ENCODE measurements at regions not wholly inside any gene's neighbourhood (a gene's known extent, or its start where the extent isn't known, plus 50 kb on each side); places are given as distances from the start of the nearest gene placed in this dataset.

- no peaks in the 10 kb centered on the region for H3K9me3 ChIP-seq (ENCODE audit: insufficient read depth, low read depth)
- no peak overlapping the region for H3K4me3 ChIP-seq
- H2AFZ ChIP-seq: no peak overlapping the region
- intact Hi-C loops (cut with micrococcal nuclease; ENCODE audit: unreplicated experiment): no loop called here
- H3F3A ChIP-seq (ENCODE audit: insufficient read depth, low read depth): 0 out of 2 replicates have a peak, but pooled peaks cover 3% of the 10 kb centered on the region
- TF ChIP-seq EZH2 (IDR thresholded peaks at IDR 0.05; ENCODE audit: low read depth): no peak
- TF ChIP-seq CTCF (conservative IDR thresholded peaks at IDR 0.05): no peak
- no TSS peak for BruUV-seq (replicated peaks)
- H3K36me3 ChIP-seq (ENCODE audit: low read depth): no peaks in the 10 kb centered on the region
- ChIA-PET POLR2A (ENCODE audit: unreplicated experiment) (no interaction called here), CTCF (no interaction called here)
- no peaks in the 10 kb centered on the region for H3K27me3 ChIP-seq (ENCODE audit: insufficient read depth, low read depth)
- H4K20me1 ChIP-seq (ENCODE audit: insufficient read depth): no peaks in the 10 kb centered on the region
- H3K27ac ChIP-seq: no peak overlapping the region
- H3K4me2 ChIP-seq: no peak overlapping the region
- no peaks in the 10 kb centered on the region for H3K9me2 ChIP-seq (ENCODE audit: insufficient read depth)
- no peaks in the 10 kb centered on the region; the same call in 1 of the 2 replicates for H3K4me1 ChIP-seq (replicated peaks; ENCODE audit: insufficient read depth)
- H3K79me2 ChIP-seq (ENCODE audit: low read depth): no peaks in the 10 kb centered on the region
- no peak for DNase-seq
These were observed 66.0 kb upstream of the IRF2 start for GRCh38 chr4:184540307-184540706.

GRCh38 chr4:184538023-184538599 is 63.8 kb upstream of the IRF2 start:
- BruUV-seq (replicated peaks): no TSS peak
- Histone ChIP-seq H3K36me3 (ENCODE audit: low read depth) (no peaks in the 10 kb centered on the region), H3K4me2 (peak overlapping the region; percentile 94), H3K9me2 (ENCODE audit: insufficient read depth) (no peaks in the 10 kb centered on the region), H3K27ac (peak overlapping the region; percentile 66), H3K27me3 (ENCODE audit: insufficient read depth, low read depth) (no peaks in the 10 kb centered on the region), H3K4me1 (replicated peaks; ENCODE audit: insufficient read depth) (no peaks in the 10 kb centered on the region; the same call in 1 of the 2 replicates), H3K79me2 (ENCODE audit: low read depth) (no peaks in the 10 kb centered on the region), H3F3A (ENCODE audit: insufficient read depth, low read depth) (0 out of 2 replicates have a peak, but pooled peaks cover 3% of the 10 kb centered on the region), H3K9me3 (ENCODE audit: insufficient read depth, low read depth) (no peaks in the 10 kb centered on the region), H3K4me3 (peak overlapping the region; percentile 67), H4K20me1 (ENCODE audit: insufficient read depth) (no peaks in the 10 kb centered on the region), H2AFZ (peak overlapping the region; percentile 97)
- DNase-seq: peak; percentile 65 to 71
- intact Hi-C loops (cut with micrococcal nuclease; ENCODE audit: unreplicated experiment): loop anchor here (1.0 to 5.0 kb wide), 6 partner anchors 111 to 697 kb away; partner anchors contain the start of genes CASP3 and PRIMPOL
- TF ChIP-seq EZH2 (IDR thresholded peaks at IDR 0.05; ENCODE audit: low read depth) (no peak), CTCF (conservative IDR thresholded peaks at IDR 0.05) (peak; percentile 67)
- ChIA-PET CTCF (interaction anchor here (1.0 to 1.5 kb wide), 3 partner anchors 250 to 274 kb away, joined by 3 to 6 read pairs (median 5); no protein-coding TSS in a partner anchor), POLR2A (ENCODE audit: unreplicated experiment) (interaction anchor here (0.6 to 0.8 kb wide), 3 partner anchors 64 to 1089 kb away, joined by 4 to 6 read pairs (median 5); partner anchors contain the start of gene IRF2)

- ChIA-PET CTCF (interaction anchor here (1.0 to 1.5 kb wide), 4 partner anchors 194 to 274 kb away, joined by 3 to 6 read pairs (median 4); no protein-coding TSS in a partner anchor), POLR2A (ENCODE audit: unreplicated experiment) (interaction anchor here (0.6 to 0.8 kb wide), 8 partner anchors 63 to 1088 kb away, joined by 3 to 6 read pairs (median 4); partner anchors contain the start of genes CASP3 and IRF2)
- no peaks in the 10 kb centered on the region; the same call in 1 of the 2 replicates for H3K4me1 ChIP-seq (replicated peaks; ENCODE audit: insufficient read depth)
- no peaks in the 10 kb centered on the region for H3K9me2 ChIP-seq (ENCODE audit: insufficient read depth)
- no peaks in the 10 kb centered on the region for H3K79me2 ChIP-seq (ENCODE audit: low read depth)
- intact Hi-C loops (cut with micrococcal nuclease; ENCODE audit: unreplicated experiment): loop anchor here (1.0 to 5.0 kb wide), 8 partner anchors 63 to 697 kb away; partner anchors contain the start of genes CASP3, IRF2 and PRIMPOL
- no peaks in the 10 kb centered on the region for H4K20me1 ChIP-seq (ENCODE audit: insufficient read depth)
- peak overlapping the region; percentile 97 for H2AFZ ChIP-seq
- H3K36me3 ChIP-seq (ENCODE audit: low read depth): no peaks in the 10 kb centered on the region
- H3K9me3 ChIP-seq (ENCODE audit: insufficient read depth, low read depth): no peaks in the 10 kb centered on the region
- H3K4me3 ChIP-seq: peak overlapping the region; percentile 67
- peak; percentile 80 to 97 for DNase-seq
- no peaks in the 10 kb centered on the region for H3K27me3 ChIP-seq (ENCODE audit: insufficient read depth, low read depth)
- peak overlapping the region; percentile 66 for H3K27ac ChIP-seq
- H3K4me2 ChIP-seq: peak overlapping the region; percentile 94
- TF ChIP-seq EZH2 (IDR thresholded peaks at IDR 0.05; ENCODE audit: low read depth) (no peak), CTCF (conservative IDR thresholded peaks at IDR 0.05) (no peak)
- BruUV-seq (replicated peaks): no TSS peak
- 0 out of 2 replicates have a peak, but pooled peaks cover 3% of the 10 kb centered on the region for H3F3A ChIP-seq (ENCODE audit: insufficient read depth, low read depth)
These were observed 63.1 kb upstream of the IRF2 start for GRCh38 chr4:184537269-184538022.

Data from PC-9 (cell line).